Liver (tissue), 3 donors: ENCODE measurements at regions not wholly inside any gene's neighbourhood (a gene's known extent, or its start where the extent isn't known, plus 50 kb on each side); places are given as distances from the start of the nearest gene placed in this dataset.

Experiments used
- CTCF ChIP-seq: fragments of 150-350 bp; IDR thresholded peaks from 2 replicates; pipeline ENCODE4 v1.5.1; 2017; ENCODE audit warnings: improper control_type of control experiment, low read depth, low read length; ENCODE audit not compliant: missing input control
- EGR1 ChIP-seq, 2 donors: IDR thresholded peaks; 2 replicates each; pipeline ENCODE4 v1.6.1; 2016 to 2018; ENCODE audit warnings: antibody characterized with exemption in 2 of 2, low read depth in 2 of 2
- HNF4G ChIP-seq: IDR thresholded peaks from 2 replicates; pipeline ENCODE4 v1.6.1; 2016; ENCODE audit warnings: antibody characterized with exemption
- JUND ChIP-seq, 2 donors: IDR thresholded peaks; 2 replicates each; pipeline ENCODE4 v1.6.1; 2016; ENCODE audit warnings: antibody characterized with exemption in 2 of 2
- RAD21 ChIP-seq, 2 donors: IDR thresholded peaks; 2 replicates each; pipeline ENCODE4 v1.6.1; 2016; ENCODE audit warnings: antibody characterized with exemption in 2 of 2, mild to moderate bottlenecking in 2 of 2
- SP1 ChIP-seq: IDR thresholded peaks from 2 replicates; pipeline ENCODE4 v1.6.1; 2018; ENCODE audit warnings: antibody characterized with exemption, mild to moderate bottlenecking
- ZBTB33 ChIP-seq: IDR thresholded peaks from 2 replicates; pipeline ENCODE4 v1.6.1; 2016; ENCODE audit warnings: antibody characterized with exemption
- donor health status: healthy.
- donor health status: healthy.

- TF ChIP-seq JUND (IDR thresholded peaks at IDR 0.05), result no peak
- TF ChIP-seq CTCF, result no peak
- TF ChIP-seq ZBTB33, result no peak
- TF ChIP-seq RAD21 (IDR thresholded peaks at IDR 0.05), result no peak
- TF ChIP-seq SP1, result no peak
- TF ChIP-seq HNF4G, result no peak
- no peak for TF ChIP-seq EGR1 (IDR thresholded peaks at IDR 0.05; ENCODE audit: low read depth in 2 of 2)
Measured at GRCh38 chr2:48132271-48132625, 182.2 kb upstream of the FOXN2 start.
